ENCODE measurements at regions not wholly inside any gene's neighbourhood (a gene's known extent, or its start where the extent isn't known, plus 50 kb on each side); places are given as distances from the start of the nearest gene placed in this dataset.

DNA sequence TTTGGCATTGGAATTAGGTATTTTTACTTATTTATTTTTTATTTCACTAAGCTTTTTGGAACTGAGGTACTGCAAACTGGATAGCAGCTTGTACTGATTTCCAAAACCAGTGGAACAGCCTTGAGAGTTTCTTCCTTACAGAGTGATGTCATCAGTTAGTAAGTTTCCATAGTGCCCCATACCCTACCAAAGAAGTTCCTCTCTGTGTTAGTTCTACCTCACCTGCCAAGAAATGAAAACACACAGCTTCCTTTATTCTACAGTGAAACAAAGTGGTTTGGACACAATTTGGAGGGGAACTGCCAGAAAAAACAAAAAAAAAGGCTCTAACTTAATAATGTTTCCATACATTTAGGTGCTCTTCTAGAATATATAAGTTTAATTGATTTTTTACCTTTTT, 430.9 kb upstream of the ADGRL2 start:
- Histone ChIP-seq H3K9me3 (ENCODE audit: control insufficient read depth in 4 of 4, insufficient read depth in 3 of 4, low read length in 3 of 4) (no peaks in the 10 kb centered on the region), H3K36me3 (ENCODE audit: control insufficient read depth in 4 of 4, insufficient read depth in 4 of 4, low read length in 4 of 4) (no peaks in the 10 kb centered on the region), H3K9ac (ENCODE audit: insufficient read depth in 1 of 2, low read length in 2 of 2) (no peak overlapping the region), H3K27ac (ENCODE audit: low read depth in 1 of 2, low read length in 1 of 2) (no peak overlapping the region), H3K4me1 (ENCODE audit: control insufficient read depth in 5 of 5, insufficient read depth in 5 of 5, low read length in 5 of 5) (no peaks in the 10 kb centered on the region), H3K4me3 (no peak overlapping the region), H3K27me3 (ENCODE audit: control insufficient read depth in 3 of 3, insufficient read depth in 3 of 3, low read length in 2 of 3) (no peaks in the 10 kb centered on the region)
- DNase-seq (no peak), ATAC-seq (ENCODE audit: insufficient read depth, low FRiP score) (no peak)
- TF ChIP-seq, protein P1, sequence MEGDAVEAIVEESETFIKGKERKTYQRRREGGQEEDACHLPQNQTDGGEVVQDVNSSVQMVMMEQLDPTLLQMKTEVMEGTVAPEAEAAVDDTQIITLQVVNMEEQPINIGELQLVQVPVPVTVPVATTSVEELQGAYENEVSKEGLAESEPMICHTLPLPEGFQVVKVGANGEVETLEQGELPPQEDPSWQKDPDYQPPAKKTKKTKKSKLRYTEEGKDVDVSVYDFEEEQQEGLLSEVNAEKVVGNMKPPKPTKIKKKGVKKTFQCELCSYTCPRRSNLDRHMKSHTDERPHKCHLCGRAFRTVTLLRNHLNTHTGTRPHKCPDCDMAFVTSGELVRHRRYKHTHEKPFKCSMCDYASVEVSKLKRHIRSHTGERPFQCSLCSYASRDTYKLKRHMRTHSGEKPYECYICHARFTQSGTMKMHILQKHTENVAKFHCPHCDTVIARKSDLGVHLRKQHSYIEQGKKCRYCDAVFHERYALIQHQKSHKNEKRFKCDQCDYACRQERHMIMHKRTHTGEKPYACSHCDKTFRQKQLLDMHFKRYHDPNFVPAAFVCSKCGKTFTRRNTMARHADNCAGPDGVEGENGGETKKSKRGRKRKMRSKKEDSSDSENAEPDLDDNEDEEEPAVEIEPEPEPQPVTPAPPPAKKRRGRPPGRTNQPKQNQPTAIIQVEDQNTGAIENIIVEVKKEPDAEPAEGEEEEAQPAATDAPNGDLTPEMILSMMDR (IDR thresholded peaks at IDR 0.05; ENCODE audit: control extremely low read depth, extremely low read depth) = no peak

DNA sequence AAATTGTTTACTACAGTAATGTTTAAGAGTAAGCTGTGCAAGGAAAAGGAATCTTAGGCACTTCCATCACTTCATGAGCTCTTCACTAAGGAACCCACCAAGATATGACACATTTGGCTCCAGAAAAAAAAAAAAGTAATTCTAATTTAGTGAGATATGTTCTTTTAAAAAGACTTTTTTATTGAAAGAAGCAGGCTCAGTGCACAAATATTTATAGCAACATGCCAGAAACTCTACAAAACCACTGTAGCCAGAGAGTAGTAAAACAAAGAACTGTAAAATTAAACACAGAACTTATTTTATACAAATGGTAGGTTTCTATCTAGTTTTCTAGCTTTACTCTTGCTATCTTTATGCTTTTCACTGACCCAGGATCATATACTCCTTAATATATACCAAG, 434.6 kb upstream of the ADGRL2 start:
- H3K4me3 ChIP-seq = no peak overlapping the region
- no peak for ATAC-seq (ENCODE audit: insufficient read depth, low FRiP score)
- H3K27ac ChIP-seq (ENCODE audit: low read depth in 1 of 2, low read length in 1 of 2) = no peak overlapping the region
- H3K36me3 ChIP-seq (ENCODE audit: control insufficient read depth in 4 of 4, insufficient read depth in 4 of 4, low read length in 4 of 4) = no peaks in the 10 kb centered on the region
- H3K4me1 ChIP-seq (ENCODE audit: control insufficient read depth in 5 of 5, insufficient read depth in 5 of 5, low read length in 5 of 5) = no peaks in the 10 kb centered on the region
- no peak overlapping the region for H3K9ac ChIP-seq (ENCODE audit: insufficient read depth in 1 of 2, low read length in 2 of 2)
- H3K9me3 ChIP-seq (ENCODE audit: control insufficient read depth in 4 of 4, insufficient read depth in 3 of 4, low read length in 3 of 4) = no peaks in the 10 kb centered on the region
- TF ChIP-seq, protein P1 (IDR thresholded peaks at IDR 0.05; ENCODE audit: control extremely low read depth, extremely low read depth) = no peak
- H3K27me3 ChIP-seq (ENCODE audit: control insufficient read depth in 3 of 3, insufficient read depth in 3 of 3, low read length in 2 of 3) = no peaks in the 10 kb centered on the region
- DNase-seq = no peak

GRCh38 chr1:81364088-81364487, 436.6 kb upstream of the ADGRL2 start:
- no peak for ATAC-seq (ENCODE audit: insufficient read depth, low FRiP score)
- Histone ChIP-seq H3K27ac (ENCODE audit: low read depth in 1 of 2, low read length in 1 of 2) (no peak overlapping the region), H3K9ac (ENCODE audit: insufficient read depth in 1 of 2, low read length in 2 of 2) (no peak overlapping the region), H3K36me3 (ENCODE audit: control insufficient read depth in 4 of 4, insufficient read depth in 4 of 4, low read length in 4 of 4) (no peaks in the 10 kb centered on the region), H3K27me3 (ENCODE audit: control insufficient read depth in 3 of 3, insufficient read depth in 3 of 3, low read length in 2 of 3) (no peaks in the 10 kb centered on the region), H3K9me3 (ENCODE audit: control insufficient read depth in 4 of 4, insufficient read depth in 3 of 4, low read length in 3 of 4) (no peaks in the 10 kb centered on the region), H3K4me3 (no peak overlapping the region), H3K4me1 (ENCODE audit: control insufficient read depth in 5 of 5, insufficient read depth in 5 of 5, low read length in 5 of 5) (peaks cover 0 to 3% (median 0%) of the 10 kb centered on the region in 5 donors)
- DNase-seq = no peak
- WGBS, 2 donors = 98 to 100% methylated on average over 1 of the region's 1 CpG
- TF ChIP-seq, protein P1 (IDR thresholded peaks at IDR 0.05; ENCODE audit: control extremely low read depth, extremely low read depth) = no peak

GRCh38 chr1:81358151-81358550, 442.6 kb upstream of the ADGRL2 start:
- no peaks in the 10 kb centered on the region for H3K9me3 ChIP-seq (ENCODE audit: control insufficient read depth in 4 of 4, insufficient read depth in 3 of 4, low read length in 3 of 4)
- ATAC-seq (ENCODE audit: insufficient read depth, low FRiP score) = no peak
- peaks cover 0 to 3% (median 0%) of the 10 kb centered on the region in 5 donors for H3K4me1 ChIP-seq (ENCODE audit: control insufficient read depth in 5 of 5, insufficient read depth in 5 of 5, low read length in 5 of 5)
- TF ChIP-seq, protein P1 (IDR thresholded peaks at IDR 0.05; ENCODE audit: control extremely low read depth, extremely low read depth) = no peak
- no peak overlapping the region for H3K4me3 ChIP-seq
- no peaks in the 10 kb centered on the region for H3K27me3 ChIP-seq (ENCODE audit: control insufficient read depth in 3 of 3, insufficient read depth in 3 of 3, low read length in 2 of 3)
- no peak overlapping the region for H3K27ac ChIP-seq (ENCODE audit: low read depth in 1 of 2, low read length in 1 of 2)
- no peak overlapping the region for H3K9ac ChIP-seq (ENCODE audit: insufficient read depth in 1 of 2, low read length in 2 of 2)
- no peak for DNase-seq
- no peaks in the 10 kb centered on the region for H3K36me3 ChIP-seq (ENCODE audit: control insufficient read depth in 4 of 4, insufficient read depth in 4 of 4, low read length in 4 of 4)
- WGBS, 2 donors = 88 to 93% methylated on average over 1 of the region's 1 CpG

Measured in lung (tissue), 11 donors.